A549 (cell line): ENCODE measurements at regions not wholly inside any gene's neighbourhood (a gene's known extent, or its start where the extent isn't known, plus 50 kb on each side); places are given as distances from the start of the nearest gene placed in this dataset.

ENCODE experiments used
- ATAC-seq, 2 experiments: fragments of 200-7000 bp in 1 of 2; fragments of >200 bp in 1 of 2; cut with Nextera tagmentation in 1 of 2; cut with Tn5 transposase in 1 of 2; 3 replicates each; pipeline versions ENCODE4 v1.8.0 to v1.9.1; 2018 to 2020; ENCODE audit warnings: mild to moderate bottlenecking in 1 of 2, moderate library complexity in 1 of 2
- CTCF ChIA-PET: fragments of 300-600 bp; sonication (Branson Sonifier 250); formaldehyde crosslinking; extraction: SDS; loops from one replicate; lab custom pipeline; 2021; ENCODE audit warnings: antibody characterized with exemption, inconsistent platforms; lab: Yijun Ruan, JAX
- POLR2A ChIA-PET: fragments of 350-600 bp; formaldehyde crosslinking; extraction: SDS; loops from one replicate; lab custom pipeline; 2021; ENCODE audit warnings: antibody characterized with exemption, inconsistent platforms; lab: Yijun Ruan, JAX
- DNase-seq, 2 experiments: peaks; one replicate each; pipeline versions ENCODE4 v3.0.0 to v3.0.0-alpha.2; 2011 to 2016; ENCODE audit warnings: low read depth in 1 of 2, low spot score in 1 of 2
- FAIRE-seq: peaks from 2 replicates; lab custom pipeline; 2011; peaks lifted over from hg19 to GRCh38; lab: Jason Lieb, UNC
- H3K27ac ChIP-seq, 2 experiments: fragments of >200 bp; sonication (Bioruptor Twin); formaldehyde crosslinking; 3 replicates each; pipeline ENCODE4 v1.5.1; 2016 to 2017
- H3K4me1 ChIP-seq: fragments of >200 bp; sonication (Bioruptor Twin); formaldehyde crosslinking; 3 replicates; pipeline ENCODE4 v1.6.1; 2016
- H3K4me2 ChIP-seq: fragments of >200 bp; sonication (Bioruptor Twin); formaldehyde crosslinking; 3 replicates; pipeline ENCODE4 v1.6.1; 2016
- H3K4me3 ChIP-seq: fragments of >200 bp; sonication (Bioruptor Twin); formaldehyde crosslinking; 3 replicates; pipeline ENCODE4 v1.5.1; 2016
- H3K9me3 ChIP-seq: fragments of >200 bp; sonication (Bioruptor Twin); formaldehyde crosslinking; 3 replicates; pipeline ENCODE4 v1.6.1; 2016
- CEBPB ChIP-seq, 2 experiments: fragments of >200 bp in 1 of 2; sonication (Bioruptor Twin) in 1 of 2; formaldehyde crosslinking in 1 of 2; IDR thresholded peaks; 2 replicates each; pipeline ENCODE4 v1.6.1; 2012 to 2016
- EP300 ChIP-seq, 2 experiments: fragments of >200 bp; sonication (Bioruptor Twin); formaldehyde crosslinking; IDR thresholded peaks; 2 replicates in 1 of 2; 3 replicates in 1 of 2; pipeline ENCODE4 v1.6.1; 2016 to 2017
- ESRRA ChIP-seq: fragments of 150-350 bp; IDR thresholded peaks from 2 replicates; pipeline ENCODE4 v1.6.1; 2014; ENCODE audit warnings: mild to moderate bottlenecking, low read length, borderline replicate concordance
- FOSL2 ChIP-seq, 2 experiments: fragments of 450-650 bp in 1 of 2; fragments of >200 bp in 1 of 2; sonication (Bioruptor Twin) in 1 of 2; formaldehyde crosslinking; IDR thresholded peaks; 2 replicates each; pipeline versions ENCODE4 v1.5.0 to v1.6.1; 2016 to 2020; ENCODE audit warnings: mild to moderate bottlenecking in 1 of 2, moderate library complexity in 1 of 2
- FOXS1 ChIP-seq: fragments of 250-450 bp; sonication (Bioruptor Pico); IDR thresholded peaks from 2 replicates; pipeline ENCODE4 v1.5.0; 2020; ENCODE audit warnings: mild to moderate bottlenecking, moderate library complexity
- GATA3 ChIP-seq: IDR thresholded peaks from 2 replicates; pipeline ENCODE4 v1.6.1; 2012; ENCODE audit warnings: borderline replicate concordance
- HDAC2 ChIP-seq: fragments of 200-600 bp; sonication (generic); IDR thresholded peaks from 2 replicates; pipeline ENCODE4 v1.6.1; 2016
- HEYL ChIP-seq: fragments of 250-450 bp; sonication (Bioruptor Pico); IDR thresholded peaks from 2 replicates; pipeline ENCODE4 v1.8.0; 2021; ENCODE audit warnings: mild to moderate bottlenecking, moderate library complexity
- HOXB5 ChIP-seq: fragments of 250-450 bp; sonication (Bioruptor Pico); IDR thresholded peaks from 2 replicates; pipeline ENCODE4 v1.5.0; 2020; ENCODE audit warnings: mild to moderate bottlenecking, moderate library complexity
- JUN ChIP-seq, 2 experiments: fragments of >200 bp; sonication (Bioruptor Twin); formaldehyde crosslinking; IDR thresholded peaks; 2 replicates in 1 of 2; 3 replicates in 1 of 2; pipeline ENCODE4 v1.6.1; 2016 to 2017
- JUNB ChIP-seq: fragments of >200 bp; sonication (Bioruptor Twin); formaldehyde crosslinking; IDR thresholded peaks from 2 replicates; pipeline ENCODE4 v1.6.1; 2016
- KDM1A ChIP-seq: fragments of 200-600 bp; sonication (generic); IDR thresholded peaks from 2 replicates; pipeline ENCODE4 v1.6.1; 2016; ENCODE audit warnings: low read depth, mild to moderate bottlenecking
- MYC ChIP-seq: IDR thresholded peaks from 2 replicates; pipeline ENCODE4 v1.6.1; 2012; ENCODE audit warnings: mild to moderate bottlenecking, inconsistent platforms, low read length, improper control_type of control experiment, borderline replicate concordance
- NPAS2 ChIP-seq: fragments of 250-450 bp; sonication (Bioruptor Pico); IDR thresholded peaks from 2 replicates; pipeline ENCODE4 v1.8.0; 2022; ENCODE audit warnings: mild to moderate bottlenecking, moderate library complexity, borderline replicate concordance
- PHF8 ChIP-seq: fragments of 200-600 bp; sonication (generic); IDR thresholded peaks from 2 replicates; pipeline ENCODE4 v1.6.1; 2016; ENCODE audit warnings: low read depth, mild to moderate bottlenecking, antibody characterized with exemption, moderate library complexity, borderline replicate concordance
- RAD21 ChIP-seq, 2 experiments: fragments of >200 bp in 1 of 2; sonication (Bioruptor Twin) in 1 of 2; formaldehyde crosslinking in 1 of 2; IDR thresholded peaks in 1 of 2; conservative IDR thresholded peaks in 1 of 2; 2 replicates in 1 of 2; 3 replicates in 1 of 2; pipeline ENCODE4 v1.6.1; 2012 to 2018; ENCODE audit warnings: inconsistent platforms in 1 of 2
- SMC3 ChIP-seq: fragments of >200 bp; sonication (Bioruptor Twin); formaldehyde crosslinking; IDR thresholded peaks from 3 replicates; pipeline ENCODE4 v1.6.1; 2018; ENCODE audit warnings: inconsistent platforms
- ZSCAN20 ChIP-seq: fragments of 250-450 bp; sonication (Bioruptor Pico); IDR thresholded peaks from 2 replicates; pipeline ENCODE4 v1.8.0; 2022; ENCODE audit warnings: mild to moderate bottlenecking, moderate library complexity
- WGBS: methylation state at CpG from one replicate; pipeline ENCODE4 v1.1.6; 2017; ENCODE audit errors: missing lambda C conversion rate; 5-methylcytosine and 5-hydroxymethylcytosine counted together
- TF ChIP-seq, protein P1 (sequence below): IDR thresholded peaks from 2 replicates; pipeline ENCODE4 v1.6.1; 2012; ENCODE audit warnings: low read depth, borderline replicate concordance
- TF ChIP-seq, protein P2 (sequence below): IDR thresholded peaks from 2 replicates; pipeline ENCODE4 v1.6.1; 2012
- TF ChIP-seq, protein P3 (sequence below): fragments of >200 bp; sonication (Bioruptor Twin); formaldehyde crosslinking; IDR thresholded peaks from 2 replicates; pipeline ENCODE4 v1.6.1; 2016
- TF ChIP-seq, protein P4 (sequence below): IDR thresholded peaks from 2 replicates; pipeline ENCODE4 v1.6.1; 2012
- TF ChIP-seq, protein P5 (sequence below): fragments of >200 bp; sonication (Bioruptor Twin); formaldehyde crosslinking; IDR thresholded peaks from 3 replicates; pipeline ENCODE4 v1.6.1; 2016

DNA sequence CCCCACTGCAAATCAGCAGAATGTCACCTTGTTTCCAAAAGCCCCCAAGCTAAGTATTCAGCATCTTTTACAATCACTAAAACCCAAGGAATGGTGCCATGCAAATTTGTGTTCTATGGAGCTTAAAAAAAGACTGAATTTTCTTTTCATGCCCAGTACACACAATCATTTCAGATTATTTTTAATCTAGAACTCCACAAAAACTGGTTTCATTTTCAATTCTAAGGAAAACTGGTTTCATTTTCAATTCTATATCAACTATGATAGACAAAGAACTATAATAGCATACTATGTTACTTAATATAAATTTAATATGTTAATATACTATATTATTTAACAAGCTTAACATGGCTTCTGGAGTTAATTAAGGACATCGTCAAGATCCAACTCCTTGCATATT lies 88.4 kb upstream of the DOCK9 start:
- Histone ChIP-seq H3K9me3 (peaks cover 19% of the 10 kb centered on the region), H3K4me3 (no peak overlapping the region), H3K4me2 (no peak overlapping the region), H3K4me1 (peaks cover 23% of the 10 kb centered on the region), H3K27ac (peak overlapping the region; percentile 69 to 88; a peak in 5 of 6 replicates)
- CTCF ChIA-PET = interaction anchor here (1.0 to 1.2 kb wide), 3 partner anchors 10 to 110 kb away, joined by 3 to 4 read pairs (median 3); no protein-coding TSS in a partner anchor
- TF ChIP-seq, protein P1, sequence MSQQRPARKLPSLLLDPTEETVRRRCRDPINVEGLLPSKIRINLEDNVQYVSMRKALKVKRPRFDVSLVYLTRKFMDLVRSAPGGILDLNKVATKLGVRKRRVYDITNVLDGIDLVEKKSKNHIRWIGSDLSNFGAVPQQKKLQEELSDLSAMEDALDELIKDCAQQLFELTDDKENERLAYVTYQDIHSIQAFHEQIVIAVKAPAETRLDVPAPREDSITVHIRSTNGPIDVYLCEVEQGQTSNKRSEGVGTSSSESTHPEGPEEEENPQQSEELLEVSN = no peak
- TF ChIP-seq, protein P2, sequence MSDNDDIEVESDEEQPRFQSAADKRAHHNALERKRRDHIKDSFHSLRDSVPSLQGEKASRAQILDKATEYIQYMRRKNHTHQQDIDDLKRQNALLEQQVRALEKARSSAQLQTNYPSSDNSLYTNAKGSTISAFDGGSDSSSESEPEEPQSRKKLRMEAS = no peak
- TF ChIP-seq ZSCAN20 (no peak), HEYL (CRISPR knock-in tag) (no peak), FOSL2 (IDR thresholded peaks at IDR 0.05) (no peak), FOSL2 (CRISPR knock-in tag; IDR thresholded peaks at IDR 0.05) (no peak), MYC (no peak)
- no peak for DNase-seq
- ATAC-seq = no peak
- FAIRE-seq = no peak
- POLR2A ChIA-PET = no interaction called here
- 95% methylated on average over 1 of the region's 1 CpG for WGBS

DNA sequence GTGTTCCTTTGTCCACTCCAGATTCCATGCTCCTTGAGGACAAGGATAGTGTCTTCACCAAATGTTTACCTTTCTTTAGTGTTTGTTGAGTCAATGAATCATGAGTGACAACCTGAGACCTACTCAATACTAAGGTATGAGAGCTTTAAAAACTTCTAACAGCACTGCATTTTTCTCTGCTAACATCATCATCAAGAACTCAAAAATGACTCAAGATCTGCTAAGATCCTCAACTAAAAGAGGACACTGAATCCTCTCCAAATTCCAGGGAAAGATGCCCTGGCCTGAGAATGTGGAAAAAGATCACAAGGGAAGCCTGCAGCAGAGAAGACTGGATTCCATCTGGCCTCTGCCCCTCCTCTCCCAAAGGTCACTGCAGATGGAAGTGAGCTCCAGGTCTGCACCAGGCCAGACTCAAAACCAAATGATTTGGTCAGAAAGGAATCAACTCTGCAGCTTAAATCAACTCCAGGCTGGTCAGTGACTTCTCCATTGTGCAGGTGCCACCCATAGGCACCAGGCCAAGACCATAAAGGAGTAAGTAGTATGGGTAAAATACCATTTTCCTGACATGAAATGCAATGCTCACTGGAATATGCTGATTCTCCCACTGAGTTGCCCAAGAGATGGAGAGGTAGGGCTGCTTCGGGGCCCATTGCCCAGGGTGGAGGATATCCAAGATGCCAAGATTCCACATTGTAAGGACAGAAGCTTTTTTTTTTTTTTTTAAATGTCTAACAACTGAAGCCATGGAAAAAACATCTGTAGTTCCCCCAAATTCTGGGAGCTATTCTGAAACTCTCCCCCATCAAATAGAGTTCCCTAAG lies 89.5 kb upstream of the DOCK9 start:
- POLR2A ChIA-PET = interaction anchor here (1.0 kb wide), 1 partner anchor 11 kb away, joined by 4 read pairs; no protein-coding TSS in a partner anchor
- H3K4me1 ChIP-seq = peaks cover 20% of the 10 kb centered on the region

More for the DNA sequence above, 89.5 kb upstream of the DOCK9 start:
- peak overlapping the region; percentile 73 to 88 for H3K27ac ChIP-seq
- H3K4me2 ChIP-seq = peak overlapping the region; percentile 58
- no peak for FAIRE-seq
- H3K4me3 ChIP-seq = no peak overlapping the region
- TF ChIP-seq, protein P3, sequence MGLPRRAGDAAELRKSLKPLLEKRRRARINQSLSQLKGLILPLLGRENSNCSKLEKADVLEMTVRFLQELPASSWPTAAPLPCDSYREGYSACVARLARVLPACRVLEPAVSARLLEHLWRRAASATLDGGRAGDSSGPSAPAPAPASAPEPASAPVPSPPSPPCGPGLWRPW = peak; percentile 66; the same call in 1 of the 2 replicates
- TF ChIP-seq KDM1A (no peak), HOXB5 (0 out of 2 replicates have a peak, but pooled peaks have one; percentile 22), JUNB (peak; percentile 94), PHF8 (no peak), HDAC2 (no peak), EP300 (IDR thresholded peaks at IDR 0.05) (peak; percentile 58 to 61; a peak in 2 of 5 replicates), SMC3 (no peak), FOXS1 (no peak), ESRRA (no peak), CEBPB (IDR thresholded peaks at IDR 0.05) (peak; percentile 12 to 67; a peak in 3 of 4 replicates), GATA3 (peak; percentile 89; the same call in 1 of the 2 replicates), JUN (IDR thresholded peaks at IDR 0.05) (peak; percentile 48 to 74; a peak in 3 of 5 replicates), NPAS2 (CRISPR knock-in tag) (no peak), FOSL2 (IDR thresholded peaks at IDR 0.05) (peak; percentile 91), FOSL2 (CRISPR knock-in tag; IDR thresholded peaks at IDR 0.05) (peak; percentile 88), RAD21 (conservative IDR thresholded peaks at IDR 0.05 in 1 of 2, IDR thresholded peaks at IDR 0.05 in 1 of 2) (peak in 1 of 2 experiments; percentile 1; a peak in 1 of 5 replicates)
- TF ChIP-seq, protein P4, sequence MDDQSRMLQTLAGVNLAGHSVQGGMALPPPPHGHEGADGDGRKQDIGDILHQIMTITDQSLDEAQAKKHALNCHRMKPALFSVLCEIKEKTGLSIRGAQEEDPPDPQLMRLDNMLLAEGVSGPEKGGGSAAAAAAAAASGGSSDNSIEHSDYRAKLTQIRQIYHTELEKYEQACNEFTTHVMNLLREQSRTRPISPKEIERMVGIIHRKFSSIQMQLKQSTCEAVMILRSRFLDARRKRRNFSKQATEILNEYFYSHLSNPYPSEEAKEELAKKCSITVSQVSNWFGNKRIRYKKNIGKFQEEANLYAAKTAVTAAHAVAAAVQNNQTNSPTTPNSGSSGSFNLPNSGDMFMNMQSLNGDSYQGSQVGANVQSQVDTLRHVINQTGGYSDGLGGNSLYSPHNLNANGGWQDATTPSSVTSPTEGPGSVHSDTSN = peak; percentile 36; the same call in 1 of the 2 replicates
- TF ChIP-seq, protein P5, sequence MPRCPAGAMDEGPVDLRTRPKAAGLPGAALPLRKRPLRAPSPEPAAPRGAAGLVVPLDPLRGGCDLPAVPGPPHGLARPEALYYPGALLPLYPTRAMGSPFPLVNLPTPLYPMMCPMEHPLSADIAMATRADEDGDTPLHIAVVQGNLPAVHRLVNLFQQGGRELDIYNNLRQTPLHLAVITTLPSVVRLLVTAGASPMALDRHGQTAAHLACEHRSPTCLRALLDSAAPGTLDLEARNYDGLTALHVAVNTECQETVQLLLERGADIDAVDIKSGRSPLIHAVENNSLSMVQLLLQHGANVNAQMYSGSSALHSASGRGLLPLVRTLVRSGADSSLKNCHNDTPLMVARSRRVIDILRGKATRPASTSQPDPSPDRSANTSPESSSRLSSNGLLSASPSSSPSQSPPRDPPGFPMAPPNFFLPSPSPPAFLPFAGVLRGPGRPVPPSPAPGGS = 0 out of 3 replicates have a peak, but pooled peaks have one; percentile 31
- TF ChIP-seq, protein P2 = peak; percentile 52; the same call in 1 of the 2 replicates
- DNase-seq = peak; percentile 58 to 82
- H3K9me3 ChIP-seq = peaks cover 19% of the 10 kb centered on the region
- WGBS = 7% methylated on average over 1 of the region's 1 CpG
- peak; percentile 93 to 94 for ATAC-seq
- CTCF ChIA-PET = no interaction called here
